CD8-positive, alpha-beta memory T cell (primary cell): ENCODE measurements at regions not wholly inside any gene's neighbourhood (a gene's known extent, or its start where the extent isn't known, plus 50 kb on each side); places are given as distances from the start of the nearest gene placed in this dataset.

Experiments
- CTCF ChIA-PET: fragments of 350-600 bp; sonication (Branson Sonifier 250); formaldehyde crosslinking; loops from one replicate; lab custom pipeline; 2021; ENCODE audit warnings: antibody characterized with exemption; lab: Charles Lee
- POLR2A ChIA-PET: fragments of 350-600 bp; sonication (Branson Sonifier 250); formaldehyde crosslinking; loops from one replicate; lab custom pipeline; 2021; ENCODE audit warnings: antibody characterized with exemption; lab: Charles Lee
- DNase-seq, 5 donors: peaks; one replicate each; pipeline versions ENCODE4 v3.0.0 to v3.0.0-alpha.2; 2020 to 2022; ENCODE audit warnings: mixed read lengths in 1 of 5
- H3K27ac ChIP-seq: one replicate; pipeline ENCODE4 v1.7.0; 2013; ENCODE audit warnings: low read depth, mild to moderate bottlenecking, low read length, moderate library complexity
- H3K27me3 ChIP-seq: 2 replicates; pipeline ENCODE4 v1.7.0; 2013; ENCODE audit warnings: low read length, mild to moderate bottlenecking; ENCODE audit not compliant: insufficient read depth, poor library complexity, severe bottlenecking
- H3K36me3 ChIP-seq: 2 replicates; pipeline ENCODE4 v1.7.0; 2013; ENCODE audit warnings: mild to moderate bottlenecking, low read length, moderate library complexity; ENCODE audit not compliant: insufficient read depth
- H3K4me1 ChIP-seq: 2 replicates; pipeline ENCODE4 v1.7.0; 2013; ENCODE audit warnings: mild to moderate bottlenecking, low read length, moderate library complexity; ENCODE audit not compliant: insufficient read depth
- H3K4me3 ChIP-seq: 2 replicates; pipeline ENCODE4 v1.7.0; 2013; ENCODE audit warnings: mild to moderate bottlenecking, low read length
- H3K9me3 ChIP-seq: 2 replicates; pipeline ENCODE4 v1.7.0; 2013; ENCODE audit warnings: mild to moderate bottlenecking, low read length
- H3K27ac Mint-ChIP-seq, 8 donors: one replicate each; pipeline ENCODE4 v1.8.0; 2020 to 2021; ENCODE audit warnings: mixed read lengths in 8 of 8, mild to moderate bottlenecking in 6 of 8, inconsistent platforms in 3 of 8, moderate library complexity in 3 of 8
- H3K27me3 Mint-ChIP-seq, 2 donors: one replicate each; pipeline ENCODE4 v1.8.0; 2020 to 2021; ENCODE audit warnings: mixed read lengths in 2 of 2, mild to moderate bottlenecking in 1 of 2, moderate library complexity in 1 of 2
- H3K36me3 Mint-ChIP-seq, 3 donors: one replicate each; pipeline ENCODE4 v1.8.0; 2020 to 2021; ENCODE audit warnings: mixed read lengths in 3 of 3, inconsistent platforms in 1 of 3, mild to moderate bottlenecking in 1 of 3
- H3K4me1 Mint-ChIP-seq, 3 donors: one replicate each; pipeline ENCODE4 v1.8.0; 2020 to 2021; ENCODE audit warnings: mixed read lengths in 3 of 3, inconsistent platforms in 1 of 3, mild to moderate bottlenecking in 1 of 3
- H3K4me3 Mint-ChIP-seq, 7 donors: one replicate each; pipeline ENCODE4 v1.8.0; 2020 to 2021; ENCODE audit warnings: mixed read lengths in 7 of 7, mild to moderate bottlenecking in 6 of 7, moderate library complexity in 4 of 7, inconsistent platforms in 2 of 7
- H3K9me3 Mint-ChIP-seq, 5 donors: one replicate each; pipeline ENCODE4 v1.8.0; 2020 to 2022; ENCODE audit warnings: mixed read lengths in 5 of 5, mild to moderate bottlenecking in 3 of 5, moderate library complexity in 2 of 5, inconsistent platforms in 1 of 5

GRCh38 chr4:24416293-24416692 lies 168.1 kb downstream of the DHX15 start:
- Mint-ChIP-seq H3K9me3 (no peaks in the 10 kb centered on the region), H3K36me3 (no peaks in the 10 kb centered on the region), H3K27me3 (peaks cover 4 to 30% of the 10 kb centered on the region in 2 donors), H3K27ac (no peak overlapping the region), H3K4me3 (no peak overlapping the region), H3K4me1 (peaks cover 4 to 6% (median 4%) of the 10 kb centered on the region in 3 donors)
- Histone ChIP-seq H3K4me1 (no peaks in the 10 kb centered on the region), H3K9me3 (no peaks in the 10 kb centered on the region), H3K36me3 (no peaks in the 10 kb centered on the region), H3K4me3 (no peak overlapping the region), H3K27me3 (no peaks in the 10 kb centered on the region), H3K27ac (no peak overlapping the region)
- DNase-seq: no peak
- ChIA-PET POLR2A (no interaction called here), CTCF (no interaction called here)

DNA sequence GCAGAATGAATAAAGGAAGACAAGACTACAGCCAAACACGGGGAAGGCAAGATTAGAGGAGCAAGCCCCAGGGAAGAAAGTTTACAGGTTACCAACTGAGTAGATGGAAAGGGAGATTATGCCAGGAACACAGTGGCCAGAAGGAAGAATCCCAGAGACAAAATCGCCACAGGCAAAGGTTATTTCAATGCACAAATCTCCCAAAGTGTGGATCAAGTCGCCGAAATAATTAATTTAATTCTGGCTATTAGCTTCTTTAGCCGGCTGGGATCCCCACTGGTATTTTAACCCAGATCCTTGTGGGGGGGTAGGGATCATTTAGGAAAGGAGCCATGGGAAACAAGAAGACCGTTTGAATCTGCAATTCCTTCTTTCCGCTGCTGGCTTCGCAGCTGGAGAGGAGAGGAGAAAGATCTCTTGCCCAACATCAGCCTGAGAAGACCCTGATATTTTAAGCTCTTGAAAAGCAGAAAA lies 171.0 kb downstream of the DHX15 start:
- no peak overlapping the region for H3K27ac Mint-ChIP-seq
- H3K9me3 Mint-ChIP-seq: no peaks in the 10 kb centered on the region
- Histone ChIP-seq H3K4me3 (no peak overlapping the region), H3K27me3 (no peaks in the 10 kb centered on the region), H3K9me3 (no peaks in the 10 kb centered on the region), H3K27ac (no peak overlapping the region), H3K4me1 (no peaks in the 10 kb centered on the region), H3K36me3 (no peaks in the 10 kb centered on the region)
- CTCF ChIA-PET: no interaction called here
- POLR2A ChIA-PET: no interaction called here
- DNase-seq: no peak
- H3K27me3 Mint-ChIP-seq: peaks cover 4 to 18% of the 10 kb centered on the region in 2 donors
- no peak overlapping the region for H3K4me3 Mint-ChIP-seq
- no peaks in the 10 kb centered on the region for H3K36me3 Mint-ChIP-seq
- no peaks in the 10 kb centered on the region for H3K4me1 Mint-ChIP-seq

- no peaks in the 10 kb centered on the region for H3K9me3 ChIP-seq
- H3K4me3 ChIP-seq: no peak overlapping the region
- no peaks in the 10 kb centered on the region for H3K36me3 Mint-ChIP-seq
- H3K4me1 ChIP-seq: no peaks in the 10 kb centered on the region
- no peaks in the 10 kb centered on the region for H3K27me3 ChIP-seq
- H3K4me3 Mint-ChIP-seq: no peak overlapping the region
- H3K27ac ChIP-seq: no peak overlapping the region
- H3K27me3 Mint-ChIP-seq: peaks cover 4 to 18% of the 10 kb centered on the region in 2 donors
- no peaks in the 10 kb centered on the region for H3K4me1 Mint-ChIP-seq
- no peaks in the 10 kb centered on the region for H3K36me3 ChIP-seq
- DNase-seq: no peak
- no peak overlapping the region for H3K27ac Mint-ChIP-seq
- H3K9me3 Mint-ChIP-seq: peaks cover 0 to 3% (median 0%) of the 10 kb centered on the region in 5 donors
- CTCF ChIA-PET: no interaction called here
- POLR2A ChIA-PET: no interaction called here
Observed at GRCh38 chr4:24411806-24412205, 172.5 kb downstream of the DHX15 start.

DNA sequence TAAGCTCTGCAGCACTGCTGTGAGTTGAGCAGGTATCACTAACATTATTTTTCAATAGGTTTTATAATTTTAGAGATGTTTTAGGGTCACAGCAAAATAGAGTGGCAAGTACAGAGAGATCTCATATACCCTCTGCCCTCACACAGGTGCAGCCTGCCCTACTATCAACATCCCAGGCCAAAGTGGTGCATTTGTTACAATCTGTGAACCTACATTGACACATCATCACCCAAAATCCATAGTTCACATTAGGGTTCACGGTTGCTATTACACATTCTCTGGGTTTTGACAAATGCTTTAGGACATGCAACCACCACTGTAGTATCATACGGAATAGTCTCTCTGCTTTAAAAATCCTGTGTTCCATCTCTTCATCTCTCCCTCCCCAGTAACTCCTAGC lies 173.1 kb downstream of the DHX15 start:
- no peaks in the 10 kb centered on the region for H3K4me1 ChIP-seq
- Mint-ChIP-seq H3K4me3 (no peak overlapping the region), H3K36me3 (no peaks in the 10 kb centered on the region), H3K27me3 (peaks cover 4 to 16% of the 10 kb centered on the region in 2 donors), H3K4me1 (no peaks in the 10 kb centered on the region), H3K27ac (no peak overlapping the region), H3K9me3 (peaks cover 0 to 3% (median 0%) of the 10 kb centered on the region in 5 donors)
- H3K4me3 ChIP-seq: no peak overlapping the region
- no peaks in the 10 kb centered on the region for H3K36me3 ChIP-seq
- POLR2A ChIA-PET: no interaction called here
- H3K27ac ChIP-seq: no peak overlapping the region
- CTCF ChIA-PET: no interaction called here
- no peaks in the 10 kb centered on the region for H3K27me3 ChIP-seq
- H3K9me3 ChIP-seq: no peaks in the 10 kb centered on the region
- DNase-seq: no peak

- H3K9me3 ChIP-seq: no peaks in the 10 kb centered on the region
- no peaks in the 10 kb centered on the region for H3K4me1 ChIP-seq
- H3K27ac ChIP-seq: no peak overlapping the region
- ChIA-PET POLR2A (no interaction called here), CTCF (interaction anchor here (1.3 kb wide), 1 partner anchor 11 kb away, joined by 9 read pairs; no protein-coding TSS in a partner anchor)
- H3K27me3 Mint-ChIP-seq: peaks cover 3 to 14% of the 10 kb centered on the region in 2 donors
- H3K4me3 Mint-ChIP-seq: no peak overlapping the region
- peaks cover 0 to 3% (median 0%) of the 10 kb centered on the region in 5 donors for H3K9me3 Mint-ChIP-seq
- H3K27ac Mint-ChIP-seq: no peak overlapping the region
- no peaks in the 10 kb centered on the region for H3K27me3 ChIP-seq
- no peak for DNase-seq
- H3K4me3 ChIP-seq: no peak overlapping the region
- no peaks in the 10 kb centered on the region for H3K36me3 ChIP-seq
- H3K36me3 Mint-ChIP-seq: no peaks in the 10 kb centered on the region
- no peaks in the 10 kb centered on the region for H3K4me1 Mint-ChIP-seq
Observed at GRCh38 chr4:24408640-24409039, 175.7 kb downstream of the DHX15 start.

GRCh38 chr4:24405926-24406325 lies 178.4 kb downstream of the DHX15 start:
- H3K4me3 ChIP-seq: no peak overlapping the region
- H3K36me3 ChIP-seq: no peaks in the 10 kb centered on the region
- H3K27ac Mint-ChIP-seq: no peak overlapping the region
- H3K27me3 ChIP-seq: no peaks in the 10 kb centered on the region
- no peak overlapping the region for H3K4me3 Mint-ChIP-seq
- POLR2A ChIA-PET: no interaction called here
- no peak overlapping the region for H3K27ac ChIP-seq
- no peaks in the 10 kb centered on the region for H3K4me1 Mint-ChIP-seq
- CTCF ChIA-PET: no interaction called here
- no peaks in the 10 kb centered on the region for H3K4me1 ChIP-seq
- H3K9me3 ChIP-seq: no peaks in the 10 kb centered on the region
- no peaks in the 10 kb centered on the region for H3K36me3 Mint-ChIP-seq
- peaks cover 8 to 13% of the 10 kb centered on the region in 2 donors for H3K27me3 Mint-ChIP-seq
- H3K9me3 Mint-ChIP-seq: peaks cover 0 to 3% (median 0%) of the 10 kb centered on the region in 5 donors
- no peak for DNase-seq

DNA sequence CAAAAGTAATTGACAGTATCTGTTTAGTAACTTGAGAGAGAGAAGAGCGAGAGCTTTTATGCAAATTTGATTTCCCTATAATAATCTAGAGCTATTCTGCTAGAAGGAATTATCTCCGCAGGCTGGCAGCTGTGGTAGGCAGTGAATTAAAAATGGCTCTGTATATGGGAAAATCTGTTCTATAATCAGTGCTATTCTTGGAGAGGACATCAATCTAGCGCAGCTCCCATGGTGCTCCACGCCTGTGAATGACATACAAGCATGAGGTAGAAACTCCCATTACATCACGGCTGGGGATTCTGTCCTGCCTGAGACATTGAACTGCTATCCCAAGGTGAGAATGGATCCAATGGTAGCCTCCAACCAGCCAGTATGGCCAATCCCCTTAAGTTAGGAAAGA lies 179.0 kb downstream of the DHX15 start:
- Mint-ChIP-seq H3K36me3 (no peaks in the 10 kb centered on the region), H3K9me3 (peaks cover 0 to 6% (median 0%) of the 10 kb centered on the region in 5 donors), H3K27ac (no peak overlapping the region), H3K4me3 (no peak overlapping the region), H3K4me1 (no peaks in the 10 kb centered on the region), H3K27me3 (peaks cover 8 to 17% of the 10 kb centered on the region in 2 donors)
- DNase-seq: no peak
- CTCF ChIA-PET: no interaction called here
- H3K36me3 ChIP-seq: no peaks in the 10 kb centered on the region
- H3K4me1 ChIP-seq: no peaks in the 10 kb centered on the region
- H3K27me3 ChIP-seq: no peaks in the 10 kb centered on the region
- H3K4me3 ChIP-seq: no peak overlapping the region
- POLR2A ChIA-PET: no interaction called here
- H3K27ac ChIP-seq: no peak overlapping the region
- H3K9me3 ChIP-seq: no peaks in the 10 kb centered on the region

DNA sequence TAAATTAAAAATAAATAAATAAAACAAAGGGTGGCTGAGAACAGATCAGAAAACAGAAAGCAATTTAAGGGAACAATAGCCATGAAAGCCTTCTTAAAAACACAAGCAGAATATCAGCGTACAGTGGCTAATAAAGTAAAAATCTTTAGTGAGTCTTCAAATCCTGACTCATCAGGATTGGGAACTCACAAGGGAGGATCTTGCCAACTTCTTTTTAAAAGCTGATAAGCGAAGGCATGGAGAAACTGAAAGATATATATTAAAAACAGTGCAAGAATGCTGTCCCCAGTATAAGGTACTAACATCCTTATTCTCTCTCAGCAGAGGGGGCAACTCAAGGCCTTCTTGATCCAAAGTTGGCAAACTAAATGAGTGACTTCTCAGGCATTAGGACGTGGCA lies 180.1 kb downstream of the DHX15 start:
- Mint-ChIP-seq H3K4me1 (no peaks in the 10 kb centered on the region), H3K9me3 (peaks cover 0 to 6% (median 0%) of the 10 kb centered on the region in 5 donors), H3K36me3 (no peaks in the 10 kb centered on the region), H3K27ac (no peak overlapping the region), H3K27me3 (peaks cover 8 to 17% of the 10 kb centered on the region in 2 donors), H3K4me3 (no peak overlapping the region)
- no peaks in the 10 kb centered on the region for H3K36me3 ChIP-seq
- no peak for DNase-seq
- H3K27ac ChIP-seq: no peak overlapping the region
- CTCF ChIA-PET: no interaction called here
- no peak overlapping the region for H3K4me3 ChIP-seq
- H3K4me1 ChIP-seq: no peaks in the 10 kb centered on the region
- H3K27me3 ChIP-seq: no peaks in the 10 kb centered on the region
- POLR2A ChIA-PET: no interaction called here
- no peaks in the 10 kb centered on the region for H3K9me3 ChIP-seq
